ENCODE measurements at regions not wholly inside any gene's neighbourhood (a gene's known extent, or its start where the extent isn't known, plus 50 kb on each side); places are given as distances from the start of the nearest gene placed in this dataset.
"Not testable (repeated sequence)": the region's sequence is repeated elsewhere in the genome, so short reads cannot be mapped to it uniquely, and the experiment has no call there.

- no peaks in the 10 kb centered on the region for H3K36me3 Mint-ChIP-seq (ENCODE audit: low read depth)
- TF ChIP-seq CTCF (conservative IDR thresholded peaks at IDR 0.05) = no peak
- no peak overlapping the region for H3K27ac Mint-ChIP-seq (ENCODE audit: unreplicated experiment)
- DNase-seq (ENCODE audit: low read depth, low spot score) = no peak
- H3K9me3 Mint-ChIP-seq = peaks cover 4% of the 10 kb centered on the region
- H3K27me3 Mint-ChIP-seq (ENCODE audit: low read depth) = no peaks in the 10 kb centered on the region
- H3K4me1 Mint-ChIP-seq = no peaks in the 10 kb centered on the region
- H3K4me3 Mint-ChIP-seq = no peak overlapping the region
Measured at GRCh38 chr4:100633269-100633668, 115.4 kb upstream of the EMCN start.

- TF ChIP-seq CTCF (conservative IDR thresholded peaks at IDR 0.05) = no peak
- H3K27ac Mint-ChIP-seq (ENCODE audit: unreplicated experiment) = no peak overlapping the region
- H3K4me1 Mint-ChIP-seq = no peaks in the 10 kb centered on the region
- no peak for DNase-seq (ENCODE audit: low read depth, low spot score)
- peaks cover 4% of the 10 kb centered on the region for H3K9me3 Mint-ChIP-seq
- H3K4me3 Mint-ChIP-seq = no peak overlapping the region
- no peaks in the 10 kb centered on the region for H3K27me3 Mint-ChIP-seq (ENCODE audit: low read depth)
- H3K36me3 Mint-ChIP-seq (ENCODE audit: low read depth) = no peaks in the 10 kb centered on the region
Measured at GRCh38 chr4:100632163-100632562, 114.3 kb upstream of the EMCN start.

- no peaks in the 10 kb centered on the region for H3K4me1 Mint-ChIP-seq
- no peak for TF ChIP-seq CTCF (conservative IDR thresholded peaks at IDR 0.05)
- no peaks in the 10 kb centered on the region for H3K27me3 Mint-ChIP-seq (ENCODE audit: low read depth)
- DNase-seq (ENCODE audit: low read depth, low spot score) = no peak
- H3K27ac Mint-ChIP-seq (ENCODE audit: unreplicated experiment) = no peak overlapping the region
- H3K36me3 Mint-ChIP-seq (ENCODE audit: low read depth) = no peaks in the 10 kb centered on the region
- no peak overlapping the region for H3K4me3 Mint-ChIP-seq
- no peaks in the 10 kb centered on the region for H3K9me3 Mint-ChIP-seq
Measured at GRCh38 chr4:100631281-100631968, 113.6 kb upstream of the EMCN start.

- Mint-ChIP-seq H3K36me3 (ENCODE audit: low read depth) (no peaks in the 10 kb centered on the region), H3K27me3 (ENCODE audit: low read depth) (no peaks in the 10 kb centered on the region), H3K27ac (ENCODE audit: unreplicated experiment) (no peak overlapping the region), H3K4me3 (no peak overlapping the region), H3K9me3 (peaks cover under 1% of the 10 kb centered on the region), H3K4me1 (no peaks in the 10 kb centered on the region)
- DNase-seq (ENCODE audit: low read depth, low spot score) = no peak
- no peak for TF ChIP-seq CTCF (conservative IDR thresholded peaks at IDR 0.05)
Measured at GRCh38 chr4:100630341-100630740, 112.5 kb upstream of the EMCN start.

GRCh38 chr4:100609810-100610209 is 92.0 kb upstream of the EMCN start:
- no peak for TF ChIP-seq CTCF (conservative IDR thresholded peaks at IDR 0.05)
- H3K4me1 Mint-ChIP-seq = no peaks in the 10 kb centered on the region
- no peaks in the 10 kb centered on the region for H3K9me3 Mint-ChIP-seq
- H3K36me3 Mint-ChIP-seq (ENCODE audit: low read depth) = no peaks in the 10 kb centered on the region
- H3K27ac Mint-ChIP-seq (ENCODE audit: unreplicated experiment) = no peak overlapping the region
- H3K27me3 Mint-ChIP-seq (ENCODE audit: low read depth) = no peaks in the 10 kb centered on the region
- no peak overlapping the region for H3K4me3 Mint-ChIP-seq
- DNase-seq (ENCODE audit: low read depth, low spot score) = no peak

GRCh38 chr4:100608651-100609050 is 90.8 kb upstream of the EMCN start:
- H3K27ac Mint-ChIP-seq (ENCODE audit: unreplicated experiment); H3K4me3 Mint-ChIP-seq; H3K9me3 Mint-ChIP-seq; DNase-seq (ENCODE audit: low read depth, low spot score); H3K27me3 Mint-ChIP-seq (ENCODE audit: low read depth); H3K36me3 Mint-ChIP-seq (ENCODE audit: low read depth); H3K4me1 Mint-ChIP-seq: not testable (repeated sequence)
